GM19397 (cell line): ENCODE measurements at regions not wholly inside any gene's neighbourhood (a gene's known extent, or its start where the extent isn't known, plus 50 kb on each side); places are given as distances from the start of the nearest gene placed in this dataset.
A peak's percentile ranks its signal among the peaks of the same experiment; 100 is the strongest.
"Not testable (repeated sequence)": the region's sequence is repeated elsewhere in the genome, so short reads cannot be mapped to it uniquely, and the experiment has no call there.

Experiments
- ATAC-seq: cut with Tn5 transposase; IDR thresholded peaks from one replicate; pipeline ENCODE4 v1.9.1; 2021; ENCODE audit warnings: mild to moderate bottlenecking, moderate library complexity; ENCODE audit not compliant: unreplicated experiment

DNA sequence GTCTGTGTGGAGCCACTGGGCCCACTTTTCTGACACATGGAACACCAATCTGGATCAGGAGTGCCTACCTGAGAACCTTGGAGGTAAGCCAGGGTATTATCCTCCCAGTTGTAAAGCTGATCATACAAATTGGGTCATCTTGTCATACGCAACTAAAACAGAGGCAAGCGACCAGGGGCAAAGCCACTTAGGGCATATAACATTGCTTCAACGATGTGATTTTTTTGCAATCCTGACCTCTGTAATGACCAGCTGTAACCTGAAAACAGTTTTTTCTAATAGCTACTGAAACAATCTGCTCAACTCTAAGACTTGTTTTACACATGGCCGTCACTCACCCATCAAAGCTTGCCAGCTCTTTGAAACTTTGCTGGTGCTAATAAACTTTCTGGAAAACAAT, 261.5 kb upstream of the AGTR2 start:
- ATAC-seq, result no peak

DNA sequence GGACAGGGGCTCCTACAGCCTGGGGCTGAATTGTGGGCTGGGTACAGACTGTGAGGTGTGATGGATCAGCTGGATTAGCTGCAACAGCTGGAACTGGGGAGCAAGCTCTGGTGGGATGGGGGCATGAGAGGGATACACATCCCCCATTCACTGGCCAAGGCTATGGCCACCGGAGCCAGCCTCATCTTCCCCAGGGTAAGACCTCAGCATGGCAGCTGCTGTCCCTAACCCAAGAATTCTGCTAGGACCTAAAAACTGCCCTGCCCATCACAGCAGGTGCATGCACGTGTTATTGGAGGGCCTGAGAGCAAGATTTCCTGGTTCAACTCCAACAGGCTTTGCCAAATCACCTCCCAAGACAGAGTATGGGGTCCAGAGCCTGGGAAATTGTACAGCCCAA, 258.6 kb upstream of the AGTR2 start:
- ATAC-seq, result no peak

DNA sequence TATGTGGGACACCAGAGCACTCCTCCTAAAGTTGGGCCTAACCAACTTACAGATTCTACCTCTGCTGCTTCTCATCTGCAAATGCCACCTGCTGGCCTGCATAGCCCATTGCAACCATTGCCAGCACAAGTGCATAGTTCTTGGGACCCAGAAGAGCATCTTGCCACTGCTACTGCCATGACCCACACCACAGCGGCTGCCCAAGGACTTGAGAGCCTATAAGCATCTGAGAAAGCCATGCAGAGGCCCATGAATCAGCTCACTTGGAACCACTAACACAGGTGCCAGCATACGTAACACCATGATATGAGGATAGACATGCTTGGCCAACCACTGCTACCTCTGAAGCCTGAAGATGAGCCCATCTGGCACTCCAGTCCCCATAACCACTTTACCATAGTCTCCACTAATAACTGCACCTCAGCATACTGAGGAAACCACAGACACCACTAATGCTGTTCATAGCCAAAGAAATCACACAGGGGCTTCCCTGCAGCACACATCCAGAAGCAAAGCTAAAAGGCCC, 258.1 kb upstream of the AGTR2 start:
- peak; percentile 97 for ATAC-seq

DNA sequence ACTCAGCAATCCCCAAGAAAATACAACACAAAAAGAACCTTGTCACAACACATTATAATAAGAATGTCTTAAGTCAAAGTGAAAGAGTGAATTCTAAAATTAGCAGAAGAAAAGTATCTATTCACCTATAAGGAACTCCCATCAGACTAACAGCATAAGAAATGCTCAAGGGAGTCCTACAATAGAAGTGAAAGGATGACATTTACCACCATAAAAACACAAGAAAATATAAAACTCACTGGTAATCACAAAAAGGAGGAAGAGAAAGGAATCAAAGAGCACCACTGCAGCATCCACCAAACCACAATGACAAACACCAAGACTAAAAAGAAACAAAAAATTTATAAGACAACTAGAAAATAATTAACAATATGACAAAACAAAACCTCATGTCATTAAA, 257.0 kb upstream of the AGTR2 start:
- ATAC-seq, result no peak

DNA sequence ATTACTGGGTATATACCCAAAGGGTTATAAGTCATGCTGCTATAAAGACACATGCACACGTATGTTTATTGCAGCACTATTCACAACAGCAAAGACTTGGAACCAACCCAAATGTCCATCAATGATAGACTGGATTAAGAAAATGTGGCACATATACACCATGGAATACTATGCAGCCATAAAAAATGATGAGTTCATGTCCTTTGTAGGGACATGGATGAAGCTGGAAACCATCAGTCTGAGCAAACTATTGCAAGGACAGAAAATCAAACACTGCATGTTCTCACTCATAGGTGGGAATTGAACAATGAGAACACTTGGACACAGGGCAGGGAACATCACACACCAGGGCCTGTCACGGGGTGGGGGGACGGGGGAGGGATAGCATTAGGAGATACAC, 254.9 kb upstream of the AGTR2 start:
- not testable (repeated sequence) for ATAC-seq

DNA sequence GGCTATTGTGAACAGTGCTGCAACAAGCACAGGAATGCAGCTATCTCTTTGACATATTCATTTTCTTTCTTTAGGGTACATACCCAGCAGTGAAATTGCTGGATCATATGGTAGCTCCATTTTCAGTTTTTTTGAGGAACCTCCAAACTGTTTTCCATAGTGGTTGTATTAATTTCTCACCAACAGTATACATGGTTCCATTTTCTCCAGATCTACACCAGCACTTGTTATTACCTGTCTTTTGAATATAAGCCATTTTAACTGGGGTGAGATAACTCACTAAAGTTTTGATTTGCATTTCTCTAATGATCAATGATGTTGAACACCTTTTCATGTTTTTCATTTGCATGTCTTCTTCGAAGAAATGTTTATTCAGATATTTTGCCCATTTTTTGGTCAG, 241.1 kb upstream of the AGTR2 start:
- ATAC-seq, result no peak

DNA sequence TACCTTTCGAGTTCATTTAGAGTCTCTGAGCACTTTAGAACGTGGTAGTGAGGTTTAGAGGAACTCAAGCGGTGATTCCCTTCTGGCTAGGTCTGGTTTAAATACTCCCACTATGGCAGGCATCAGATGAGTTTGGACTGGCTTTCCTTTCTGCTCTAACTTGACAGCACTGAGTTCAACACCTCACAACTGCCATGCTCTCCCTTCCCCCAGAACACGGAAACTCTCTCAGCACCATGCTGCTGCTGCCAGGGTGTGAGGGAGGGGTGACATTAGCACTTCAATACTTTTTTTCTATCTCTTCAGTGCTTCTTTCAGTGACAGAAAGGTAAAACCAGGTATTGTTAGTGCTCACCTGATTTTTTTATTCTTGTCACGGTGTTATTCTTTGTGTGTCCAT, 234.5 kb upstream of the AGTR2 start:
- no peak for ATAC-seq

DNA sequence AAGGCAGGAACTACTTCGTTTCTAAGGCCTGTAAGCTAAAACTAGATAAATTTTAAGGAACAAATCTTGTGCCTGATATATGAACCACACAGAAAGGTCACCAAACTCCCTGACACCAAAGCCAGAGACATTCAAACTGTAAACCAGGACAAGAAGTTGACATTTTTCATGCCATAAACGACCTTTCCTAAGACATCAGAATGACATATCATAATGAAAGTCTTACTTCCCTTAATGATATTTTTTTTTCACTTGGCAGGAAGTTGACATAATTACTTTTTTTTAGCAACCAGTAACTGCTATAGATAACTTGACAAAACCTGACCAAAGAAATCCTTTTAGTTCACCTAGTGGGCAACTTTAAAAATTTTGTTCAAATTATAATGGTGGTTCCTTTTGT, 231.5 kb upstream of the AGTR2 start:
- no peak for ATAC-seq

DNA sequence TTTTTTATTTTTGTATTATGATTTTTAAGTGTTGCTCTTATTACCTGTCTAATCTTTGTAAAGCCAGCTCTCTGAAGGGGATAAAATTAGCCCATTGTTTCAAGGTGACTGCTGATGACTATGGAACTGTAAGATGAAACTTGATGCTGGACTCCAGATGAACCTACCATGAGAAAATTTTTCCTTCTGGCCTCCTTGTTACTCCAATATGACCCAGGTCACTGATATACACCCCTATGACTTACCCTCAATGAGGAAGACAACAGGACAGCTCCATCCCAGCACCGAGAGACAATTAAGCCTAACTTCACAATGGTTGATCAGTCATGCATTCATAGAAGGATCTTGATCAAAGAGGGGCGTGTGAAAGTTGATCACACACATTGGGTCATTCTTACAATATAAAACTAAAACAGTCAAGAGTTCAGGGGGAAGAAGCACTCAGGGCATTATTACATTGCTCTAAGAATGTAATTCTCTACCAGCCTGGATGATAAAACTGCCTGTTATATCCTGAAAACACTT, 230.8 kb upstream of the AGTR2 start:
- ATAC-seq, result no peak

DNA sequence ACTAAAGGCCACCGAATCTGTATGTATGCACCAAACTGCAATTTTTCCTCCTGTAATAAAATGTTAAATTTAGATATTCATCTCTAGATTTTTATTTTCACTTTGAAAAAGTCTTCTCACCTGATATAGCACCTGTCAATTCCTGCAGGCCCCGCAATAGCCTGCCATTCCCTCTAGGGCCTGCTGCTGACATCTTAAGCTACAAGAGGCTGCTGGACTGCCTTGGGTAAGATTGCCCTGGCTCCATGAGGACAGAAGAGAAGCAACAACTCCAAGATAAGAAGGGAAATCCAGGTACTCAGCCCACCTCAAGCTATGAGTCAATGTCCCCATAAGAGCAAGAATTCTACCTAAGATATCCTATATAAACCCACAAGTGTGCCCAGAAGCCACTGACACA, 230.2 kb upstream of the AGTR2 start:
- peak; percentile 27 for ATAC-seq

DNA sequence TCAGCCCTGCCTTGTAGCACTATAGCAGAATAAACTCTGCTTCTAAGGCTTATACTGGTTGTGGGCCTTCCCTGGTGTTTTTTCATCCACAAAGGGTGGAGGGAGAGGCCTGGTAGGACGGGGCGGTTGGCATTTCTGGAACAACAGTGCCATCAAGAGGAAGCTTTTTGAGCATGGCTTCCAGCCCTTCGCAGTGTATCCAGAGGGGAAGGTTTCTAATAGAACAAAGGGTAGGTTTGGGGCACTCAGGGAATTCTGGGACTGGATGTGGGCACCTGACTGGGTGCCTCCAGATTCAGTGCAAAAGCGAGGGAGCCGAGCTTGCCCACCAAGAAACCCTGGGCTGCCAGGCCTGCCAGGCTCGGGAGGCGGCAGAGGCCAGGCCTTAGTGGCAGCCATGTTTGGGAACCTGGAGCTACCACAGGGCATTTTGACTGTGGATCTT, 229.6 kb upstream of the AGTR2 start:
- ATAC-seq, result peak; percentile 77

DNA sequence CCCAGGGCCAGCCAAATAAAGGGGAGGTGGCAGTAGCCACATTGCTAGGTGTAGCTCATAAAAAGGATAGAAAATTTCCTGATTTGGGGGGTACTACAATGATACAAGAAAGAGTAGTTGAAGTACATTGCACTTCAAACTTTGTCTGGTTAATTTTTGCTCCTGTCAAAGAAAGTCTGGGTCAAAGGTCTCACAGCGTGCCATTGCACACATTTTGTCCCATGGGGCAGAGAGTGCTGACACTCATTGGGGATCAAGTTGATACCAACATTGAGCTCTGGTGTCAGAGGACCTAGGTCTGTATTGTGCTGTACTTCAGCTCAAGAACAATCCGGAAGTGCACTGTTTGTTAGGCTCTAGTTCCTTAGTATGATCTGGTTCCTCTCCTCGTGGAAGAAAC, 229.2 kb upstream of the AGTR2 start:
- no peak for ATAC-seq

DNA sequence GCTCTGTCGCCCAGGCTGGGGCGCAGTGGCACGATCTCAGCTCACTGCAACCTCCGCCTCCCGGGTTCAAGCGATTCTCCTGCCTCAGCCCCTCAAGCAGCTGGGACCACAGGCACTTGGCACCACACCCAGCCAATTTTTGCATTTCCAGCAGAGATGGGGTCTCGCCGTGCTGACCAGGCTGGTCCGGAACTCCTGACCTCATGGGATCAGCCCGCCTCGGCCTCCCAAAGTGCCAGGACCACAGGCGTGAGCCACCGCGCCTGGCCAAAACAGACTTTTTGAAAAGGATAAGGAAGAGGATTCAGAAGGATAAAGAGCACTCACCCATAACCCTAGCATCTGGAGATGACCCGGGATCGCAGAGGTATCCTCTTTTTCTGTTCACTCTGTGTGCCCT, 224.5 kb upstream of the AGTR2 start:
- no peak for ATAC-seq

DNA sequence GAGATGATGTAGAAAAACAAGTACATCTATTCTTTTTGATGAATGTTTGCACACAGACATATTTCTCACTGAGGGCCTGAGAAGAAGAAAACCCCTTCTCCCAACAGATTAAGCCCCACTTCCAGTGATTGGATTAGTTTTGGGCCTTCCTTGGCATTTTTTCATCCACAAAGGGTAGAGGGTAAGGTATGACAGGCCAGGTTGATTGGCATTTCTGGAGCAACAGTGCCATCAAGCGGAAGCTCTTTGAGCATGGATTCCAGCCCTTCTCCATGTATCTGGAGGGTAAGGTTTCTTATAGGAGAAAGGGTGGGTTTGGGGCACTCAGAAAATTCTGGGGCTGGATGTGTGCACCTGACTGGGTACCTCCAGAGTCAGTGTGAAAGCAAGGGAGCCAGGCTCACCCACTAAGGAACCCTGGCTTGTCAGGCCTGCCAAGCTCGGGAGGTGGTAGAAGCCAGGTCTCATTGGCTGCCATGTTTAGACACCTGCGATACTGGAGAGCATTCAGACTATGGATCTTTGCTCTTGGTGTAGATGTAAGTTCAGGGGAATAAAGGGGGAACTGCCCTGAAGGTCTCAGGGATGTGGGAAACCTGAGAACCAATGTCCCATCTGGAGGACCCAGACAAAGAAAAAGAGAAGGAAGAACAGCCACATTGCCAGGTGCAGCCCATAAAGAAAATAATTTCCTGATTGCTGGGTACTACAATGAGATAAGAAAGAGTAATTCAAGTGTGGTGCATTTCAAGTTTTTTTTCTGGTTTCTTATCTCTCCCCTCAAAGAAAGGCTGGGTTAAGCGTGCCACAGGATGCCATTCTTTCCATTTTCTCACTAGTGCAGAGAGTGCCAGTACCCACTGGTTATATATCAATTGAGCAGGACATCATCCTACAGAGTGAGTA, 222.3 kb upstream of the AGTR2 start:
- no peak for ATAC-seq

DNA sequence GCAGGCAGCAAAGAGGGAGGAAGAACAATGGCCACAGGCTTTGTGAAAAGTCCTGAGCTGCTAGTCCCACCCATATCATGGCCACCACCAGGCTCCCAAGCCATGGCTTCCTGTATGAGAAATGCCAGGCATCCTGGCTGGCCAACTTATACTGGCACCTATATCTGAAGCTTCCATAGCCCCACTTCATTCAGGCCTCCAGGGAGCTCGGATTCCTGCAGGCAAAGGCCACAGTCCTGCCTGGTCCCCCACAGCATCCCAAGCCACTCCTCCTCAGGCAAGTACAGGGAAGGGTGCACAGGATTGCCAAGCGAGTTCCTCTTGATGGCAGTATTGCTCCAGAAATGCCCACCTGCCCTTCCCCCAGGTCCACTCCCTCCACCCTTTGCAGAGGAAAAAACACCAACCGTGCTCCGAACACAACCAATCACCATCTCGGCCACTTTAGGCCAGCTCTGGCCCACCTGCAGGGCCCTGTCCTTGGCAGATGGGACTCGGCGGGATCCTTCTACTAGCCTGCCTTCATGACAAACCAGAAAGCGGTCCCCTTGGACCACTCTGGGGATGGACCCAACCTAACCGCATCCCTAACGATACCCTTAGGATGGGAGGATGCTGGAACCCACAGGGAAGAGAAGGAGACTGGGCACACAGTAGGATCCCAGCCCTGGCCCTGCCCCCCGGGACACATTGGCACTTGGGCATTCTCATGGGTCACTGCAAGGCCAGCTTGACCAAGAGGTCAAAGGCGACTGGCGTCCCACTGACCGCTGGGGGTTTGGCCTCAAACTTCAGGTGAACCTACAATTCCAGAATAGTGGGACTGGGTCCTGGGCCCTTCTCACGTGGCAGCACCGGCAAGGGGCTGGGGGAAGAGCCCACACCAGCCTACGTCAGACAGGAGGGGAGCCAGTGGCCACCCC, 220.4 kb upstream of the AGTR2 start:
- ATAC-seq, result no peak

DNA sequence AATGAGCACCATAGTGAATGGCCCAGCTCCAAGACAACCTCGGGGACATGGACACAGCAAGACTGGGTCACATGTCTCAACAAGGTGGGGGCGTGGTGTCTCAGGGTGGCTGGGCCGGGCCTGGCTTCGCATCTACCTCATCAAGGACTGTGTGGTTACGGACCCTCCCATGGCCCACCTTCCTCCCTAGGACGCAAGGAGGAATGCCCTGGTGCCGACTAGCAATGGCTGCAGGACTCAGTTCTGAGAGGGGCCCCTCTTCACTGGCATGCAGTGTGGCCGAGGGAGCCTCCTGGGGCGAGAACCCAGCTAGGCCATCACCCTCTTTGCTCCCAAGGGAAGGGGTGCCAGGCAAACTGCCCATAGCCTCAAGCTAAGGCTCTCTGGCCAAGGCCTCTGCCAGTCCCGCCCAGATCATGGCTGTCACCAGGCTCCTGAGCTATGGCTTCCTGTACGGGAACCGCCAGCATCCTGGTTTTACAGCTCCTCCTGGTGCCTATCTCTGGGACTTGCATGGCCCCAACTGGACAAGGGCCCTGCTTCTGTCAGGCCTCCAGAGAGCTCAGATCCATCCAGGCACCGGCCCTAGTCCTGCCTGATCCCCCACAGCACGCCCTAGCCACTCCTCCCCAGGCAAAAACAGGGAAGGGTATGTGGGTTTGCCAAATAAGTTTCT, 218.0 kb upstream of the AGTR2 start:
- ATAC-seq, result no peak

DNA sequence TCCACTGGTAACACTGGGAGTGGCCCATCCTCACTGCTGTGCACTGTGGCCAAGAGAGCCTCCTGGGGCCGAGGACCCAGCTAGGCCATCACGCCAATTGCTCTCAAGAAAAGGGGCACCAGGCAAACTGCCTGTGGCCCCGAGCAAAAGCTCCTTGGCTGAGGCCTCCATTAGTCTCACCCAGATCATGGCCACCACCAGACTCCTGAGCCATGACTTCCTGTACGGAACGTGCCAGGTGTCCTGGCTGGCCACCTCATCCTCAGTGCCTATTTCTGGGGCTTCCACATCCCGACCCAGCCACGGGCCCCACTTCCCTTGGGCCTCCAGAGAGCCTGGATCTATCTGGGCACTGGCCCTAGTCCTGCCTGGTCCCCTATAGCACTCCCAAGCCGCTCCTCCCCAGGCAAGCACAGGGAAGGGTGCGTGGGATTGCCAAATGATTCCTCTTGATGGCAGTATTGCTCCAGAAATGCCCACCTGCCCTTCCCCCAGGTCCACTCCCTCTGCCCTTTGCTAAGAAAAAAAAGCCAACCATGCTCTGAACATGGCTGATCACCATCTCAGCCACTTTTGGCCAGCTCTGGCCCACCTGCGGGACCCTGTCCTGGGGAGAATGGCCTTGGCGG, 212.6 kb upstream of the AGTR2 start:
- no peak for ATAC-seq

DNA sequence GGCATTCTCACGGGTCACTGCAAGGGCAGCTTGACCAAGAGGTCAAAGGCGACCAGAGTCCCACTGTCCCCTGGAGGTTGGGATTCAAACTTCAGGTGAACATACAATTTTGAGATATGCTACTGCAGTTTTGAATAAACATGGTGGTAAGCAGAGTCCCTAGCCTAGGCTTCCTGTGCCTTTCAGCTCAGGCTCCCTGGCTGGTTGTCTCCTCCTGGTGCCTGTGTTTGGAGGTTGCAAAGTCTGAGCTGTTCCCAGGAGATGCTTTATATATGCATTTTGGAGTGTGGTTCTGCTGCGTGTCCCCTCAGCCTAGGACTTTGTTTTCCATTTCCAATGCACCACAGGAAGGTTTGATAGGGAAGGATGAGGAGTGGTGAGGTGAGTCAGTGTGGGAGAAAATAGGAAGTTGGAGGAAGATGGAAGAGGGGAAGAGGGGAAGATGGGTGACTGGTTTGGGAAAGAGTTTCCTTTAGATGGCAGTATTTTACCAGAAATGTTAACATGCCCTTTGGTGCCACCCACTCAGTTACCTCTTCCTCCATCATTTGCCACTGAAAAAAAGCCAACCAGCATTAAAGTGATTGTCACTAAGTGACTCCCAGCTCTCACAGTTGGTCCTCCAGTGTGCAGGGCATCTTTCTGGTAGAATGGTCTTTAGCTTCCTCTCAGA, 211.7 kb upstream of the AGTR2 start:
- ATAC-seq, result no peak

DNA sequence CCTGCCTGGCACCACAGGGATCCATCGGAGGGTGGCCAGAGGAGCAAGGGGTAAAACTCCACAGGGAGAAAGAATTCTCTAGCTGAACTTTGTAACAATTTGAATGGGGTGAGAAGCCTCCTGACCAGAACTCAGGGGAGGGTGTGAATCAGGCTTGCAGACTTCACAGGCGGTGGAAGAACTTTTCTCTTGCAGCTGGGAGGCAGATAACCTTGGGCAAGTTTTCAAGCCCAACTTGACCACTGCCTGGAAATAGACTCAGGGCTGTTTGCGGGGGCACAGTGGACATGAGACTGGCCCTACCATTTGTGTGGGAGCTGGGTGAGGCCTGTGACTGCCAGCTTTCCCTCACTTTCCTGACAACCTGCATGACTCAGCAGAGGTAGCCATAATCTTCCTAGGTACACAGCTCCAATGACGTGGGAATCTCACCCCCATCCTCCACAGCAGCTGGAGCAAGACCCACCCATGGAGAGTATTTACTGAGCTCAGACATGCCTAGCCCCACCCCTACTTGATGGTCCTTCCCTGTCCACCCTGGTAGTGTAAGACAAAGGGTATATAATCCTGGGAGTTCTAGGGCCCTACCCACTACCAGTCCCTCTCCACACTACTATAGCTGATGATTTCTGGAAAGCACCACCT, 210.0 kb upstream of the AGTR2 start:
- ATAC-seq, result no peak
